ENCODE measurements at regions not wholly inside any gene's neighbourhood (a gene's known extent, or its start where the extent isn't known, plus 50 kb on each side); places are given as distances from the start of the nearest gene placed in this dataset.

- H3K27me3 ChIP-seq: no peaks in the 10 kb centered on the region
- WGBS, 4 donors: 18 to 39% (median 25%) methylated on average over 11 of the region's 11 CpGs
- no peaks in the 10 kb centered on the region for H3K36me3 ChIP-seq
- intact Hi-C loops (cut with DNase I): no loop called here
- peaks cover 0 to 11% (median 0%) of the 10 kb centered on the region in 12 donors for H3K9me3 ChIP-seq
- no peak overlapping the region for H3K27ac ChIP-seq
- no peak for TF ChIP-seq POLR2A (IDR thresholded peaks at IDR 0.05)
- no peak for TF ChIP-seq CTCF (IDR thresholded peaks at IDR 0.05)
- ATAC-seq (peak in 2 of 4 donors; percentile 49 to 56), DNase-seq (no peak)
- H3K4me3 ChIP-seq: no peak overlapping the region
- H3K4me1 ChIP-seq: peaks cover 0 to 6% (median 0%) of the 10 kb centered on the region in 12 donors
These were observed 262.4 kb upstream of the CDH8 start for GRCh38 chr16:62298600-62298999.

GRCh38 chr16:62294213-62294972, 258.2 kb upstream of the CDH8 start:
- WGBS, 4 donors: 80 to 89% (median 85%) methylated on average over 6 of the region's 6 CpGs
- ATAC-seq (no peak), DNase-seq (no peak)
- Histone ChIP-seq H3K36me3 (no peaks in the 10 kb centered on the region), H3K4me1 (peaks cover 0 to 6% (median 0%) of the 10 kb centered on the region in 12 donors), H3K4me3 (no peak overlapping the region), H3K9me3 (no peaks in the 10 kb centered on the region), H3K27ac (no peak overlapping the region), H3K27me3 (no peaks in the 10 kb centered on the region)
- intact Hi-C loops (cut with DNase I): no loop called here
- TF ChIP-seq POLR2A (IDR thresholded peaks at IDR 0.05) (no peak), CTCF (IDR thresholded peaks at IDR 0.05) (no peak)

GRCh38 chr16:62288990-62289629, 252.9 kb upstream of the CDH8 start:
- no peaks in the 10 kb centered on the region for H3K36me3 ChIP-seq
- no peak overlapping the region for H3K4me3 ChIP-seq
- intact Hi-C loops (cut with DNase I): no loop called here
- no peak for DNase-seq
- no peak for ATAC-seq
- no peaks in the 10 kb centered on the region for H3K4me1 ChIP-seq
- H3K27ac ChIP-seq: no peak overlapping the region
- 46 to 81% (median 60%) methylated on average over 2 of the region's 2 CpGs for WGBS, 4 donors
- H3K9me3 ChIP-seq: no peaks in the 10 kb centered on the region
- no peaks in the 10 kb centered on the region for H3K27me3 ChIP-seq
- TF ChIP-seq CTCF (IDR thresholded peaks at IDR 0.05): no peak
- TF ChIP-seq POLR2A (IDR thresholded peaks at IDR 0.05): no peak

- H3K4me1 ChIP-seq: no peaks in the 10 kb centered on the region
These were observed 244.3 kb upstream of the CDH8 start for GRCh38 chr16:62280506-62280905.

More at GRCh38 chr16:62280506-62280905, 244.3 kb upstream of the CDH8 start:
- Histone ChIP-seq H3K27ac (no peak overlapping the region), H3K4me3 (no peak overlapping the region), H3K36me3 (no peaks in the 10 kb centered on the region), H3K27me3 (no peaks in the 10 kb centered on the region), H3K9me3 (no peaks in the 10 kb centered on the region)
- no peak for TF ChIP-seq CTCF (IDR thresholded peaks at IDR 0.05)
- TF ChIP-seq POLR2A (IDR thresholded peaks at IDR 0.05): no peak
- WGBS, 4 donors: 54 to 72% (median 65%) methylated on average over 3 of the region's 3 CpGs
- intact Hi-C loops (cut with DNase I): no loop called here
- DNase-seq (no peak), ATAC-seq (no peak)
